CD4-positive, alpha-beta T cell treated with Interleukin-4 for 4 hours (primary cell): ENCODE measurements at regions not wholly inside any gene's neighbourhood (a gene's known extent, or its start where the extent isn't known, plus 50 kb on each side); places are given as distances from the start of the nearest gene placed in this dataset.
"Not testable (repeated sequence)": the region's sequence is repeated elsewhere in the genome, so short reads cannot be mapped to it uniquely, and the experiment has no call there.

ENCODE experiments used
- DNase-seq: peaks from one replicate; pipeline ENCODE4 v3.0.0-alpha.2; 2020

DNA sequence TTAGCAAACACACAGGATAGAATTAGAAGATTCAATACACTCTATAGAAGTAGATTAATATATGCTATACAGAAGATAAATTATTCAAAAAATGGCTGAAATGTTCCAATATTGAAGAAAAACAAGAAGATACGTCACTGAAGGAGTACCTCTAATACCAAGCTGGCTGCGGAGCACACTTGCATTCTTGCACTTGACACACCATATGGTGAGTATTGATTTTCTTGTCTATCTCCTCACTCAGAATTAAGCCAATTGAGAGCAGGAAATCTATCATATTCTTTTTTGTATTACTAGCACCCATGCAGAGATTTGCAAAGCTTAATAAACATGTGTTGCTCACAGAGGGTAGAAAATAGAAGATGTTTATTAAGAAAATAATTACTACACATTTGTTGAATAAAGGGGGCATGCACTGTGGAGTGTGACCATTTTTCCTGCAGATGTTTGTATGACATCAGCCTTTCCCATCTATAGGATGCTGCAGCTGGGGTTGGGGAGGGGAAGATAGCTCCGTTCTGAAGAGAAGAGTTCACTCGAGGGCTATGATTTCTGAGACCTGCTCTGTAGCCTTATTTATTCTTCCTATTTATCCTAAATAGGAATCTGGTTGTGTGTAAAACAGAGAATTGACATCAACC lies 318.1 kb downstream of the HHIPL2 start:
- no peak for DNase-seq

DNA sequence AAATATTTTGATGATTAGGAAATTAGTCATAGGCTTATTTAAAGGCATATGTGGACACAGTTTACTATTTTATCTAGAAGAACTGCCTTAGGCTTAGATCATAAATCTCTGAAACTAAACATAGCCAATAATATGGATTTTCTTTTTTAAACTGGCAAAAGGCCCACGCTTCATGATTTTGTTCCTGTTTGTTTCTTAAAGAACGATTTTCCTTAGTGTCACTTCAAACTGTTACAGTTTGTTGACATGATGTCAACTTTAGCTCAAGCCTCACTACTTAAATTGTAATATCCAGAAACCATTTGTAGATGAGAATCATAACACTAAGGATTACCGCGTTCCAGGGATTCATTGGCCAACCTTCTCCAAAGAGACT lies 322.6 kb downstream of the HHIPL2 start:
- DNase-seq, result no peak

DNA sequence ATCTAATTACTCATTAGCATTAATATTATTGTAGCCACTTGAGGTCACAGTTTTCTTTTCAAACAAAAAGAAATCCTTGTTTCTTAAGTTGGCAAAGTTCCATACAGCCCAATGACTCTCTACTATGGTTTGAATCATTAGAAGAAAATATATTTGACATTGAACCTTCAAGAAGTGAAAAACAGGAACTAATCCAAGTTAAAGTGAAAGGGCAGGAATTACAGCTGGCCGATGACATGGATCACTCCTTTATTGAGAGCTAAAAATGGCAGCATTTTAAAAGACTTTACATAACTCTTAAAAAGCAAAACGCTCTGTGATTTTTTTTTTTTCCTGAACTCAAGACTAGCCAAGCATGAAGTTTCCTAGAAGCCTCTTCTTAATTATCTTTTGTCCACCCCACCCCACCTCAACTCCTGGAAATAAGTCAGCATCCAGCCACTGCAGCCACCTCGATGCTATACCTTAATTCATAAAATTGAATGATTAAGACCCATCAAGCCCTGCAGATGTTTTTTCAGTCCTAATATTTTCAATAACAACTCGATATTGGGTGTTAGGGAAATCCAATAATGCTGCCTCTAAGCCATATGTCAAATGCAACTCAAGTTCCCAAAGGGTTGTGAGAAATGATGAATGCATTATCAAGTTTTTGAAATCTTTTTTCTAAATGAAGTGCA lies 323.1 kb downstream of the HHIPL2 start:
- no peak for DNase-seq

DNA sequence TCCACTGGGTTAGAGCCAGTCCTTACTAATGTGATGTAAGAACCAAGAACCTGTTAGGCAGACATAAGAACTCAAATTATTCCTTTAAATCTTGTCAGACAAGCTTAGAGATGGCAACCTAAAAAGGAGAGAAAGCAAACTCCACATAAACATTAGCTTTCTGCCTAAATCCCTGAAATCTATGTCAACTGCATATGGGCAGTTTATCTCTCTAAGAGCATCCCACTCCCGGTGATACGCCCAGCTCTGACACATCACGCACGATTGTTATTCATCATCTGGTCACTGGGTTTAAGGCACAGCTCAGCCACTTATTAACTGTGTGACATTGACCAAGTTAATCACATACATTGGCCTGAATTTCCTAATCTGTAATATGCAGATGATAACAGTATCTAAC lies 323.7 kb downstream of the HHIPL2 start:
- no peak for DNase-seq

DNA sequence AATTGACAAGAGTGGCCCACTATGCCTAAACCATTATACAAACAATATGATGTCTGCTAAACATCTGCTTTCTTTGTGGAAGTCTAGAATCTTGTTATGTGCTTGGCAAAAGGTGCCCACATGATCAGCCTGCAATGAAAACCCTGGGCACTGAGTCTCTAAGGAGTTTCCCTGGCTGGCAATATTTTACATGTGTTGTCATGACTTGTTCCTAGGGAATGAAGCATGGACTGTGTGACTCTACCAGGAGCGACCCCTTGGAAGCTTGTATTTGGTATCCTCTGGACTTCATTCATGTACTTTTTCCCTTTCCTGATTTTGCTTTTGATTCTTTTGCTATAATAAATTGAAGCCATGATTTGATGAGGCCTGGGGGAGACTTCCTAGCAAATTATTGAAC lies 324.9 kb downstream of the HHIPL2 start:
- no peak for DNase-seq

DNA sequence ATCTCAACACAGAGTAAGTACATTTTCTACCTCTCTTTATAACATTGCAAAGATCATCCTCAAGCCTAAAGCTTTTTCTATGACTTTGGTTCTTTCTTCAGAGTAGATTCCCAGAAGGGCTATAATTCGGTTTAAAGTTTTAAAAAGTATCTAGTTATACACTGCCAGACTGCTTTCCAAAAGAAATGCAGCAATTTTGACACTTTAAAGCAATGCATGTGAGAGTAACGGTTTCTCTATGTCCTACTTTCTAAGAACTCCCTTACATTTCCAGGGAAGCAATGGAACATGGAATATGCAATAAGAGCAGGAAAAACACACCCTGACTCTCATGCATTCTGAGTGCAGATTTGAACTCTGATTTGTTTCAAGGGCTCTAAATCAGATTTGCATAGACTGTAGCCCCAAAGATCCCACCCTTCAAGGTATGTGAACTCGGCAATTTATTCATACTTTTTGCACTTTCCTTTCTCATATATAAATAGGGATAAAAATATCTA lies 331.6 kb downstream of the HHIPL2 start:
- DNase-seq, result no peak

DNA sequence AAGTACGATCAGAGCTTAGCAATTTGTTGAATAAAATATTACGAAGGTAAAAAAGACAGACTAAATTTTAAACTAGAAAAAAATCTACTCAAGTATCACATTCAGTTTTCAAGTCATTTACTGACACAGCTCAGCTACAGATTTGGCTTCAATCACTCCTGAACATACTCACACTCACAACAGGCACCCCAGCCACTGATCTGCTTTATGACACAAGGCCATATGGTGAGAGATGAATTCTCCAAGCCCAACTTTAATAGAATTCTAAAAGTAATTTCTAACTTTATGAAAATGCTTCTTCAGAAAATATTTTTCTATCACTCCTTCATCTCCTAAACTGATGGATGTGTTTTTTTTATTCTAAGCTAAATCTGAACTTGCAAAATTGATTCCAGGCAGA lies 337.1 kb downstream of the HHIPL2 start:
- no peak for DNase-seq

DNA sequence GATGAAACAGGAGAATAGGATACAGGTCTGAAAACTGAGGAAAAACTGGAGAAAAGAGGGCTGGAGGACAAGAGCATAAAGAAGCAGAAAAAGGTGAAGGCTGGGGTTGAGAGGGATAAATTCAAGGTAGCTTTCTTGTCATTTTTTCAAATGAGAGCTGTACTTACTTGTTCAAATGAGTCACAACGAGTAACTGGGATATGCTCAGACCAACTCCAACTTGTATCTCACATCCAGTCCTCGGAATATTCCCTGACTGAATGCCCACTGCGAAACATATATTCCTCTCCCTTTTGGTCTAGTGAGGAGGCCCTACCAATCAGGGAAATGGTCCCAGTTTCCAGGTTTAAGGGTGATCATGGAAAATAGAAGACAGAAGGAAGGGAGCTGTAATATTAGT lies 343.4 kb downstream of the HHIPL2 start:
- DNase-seq, result no peak

DNA sequence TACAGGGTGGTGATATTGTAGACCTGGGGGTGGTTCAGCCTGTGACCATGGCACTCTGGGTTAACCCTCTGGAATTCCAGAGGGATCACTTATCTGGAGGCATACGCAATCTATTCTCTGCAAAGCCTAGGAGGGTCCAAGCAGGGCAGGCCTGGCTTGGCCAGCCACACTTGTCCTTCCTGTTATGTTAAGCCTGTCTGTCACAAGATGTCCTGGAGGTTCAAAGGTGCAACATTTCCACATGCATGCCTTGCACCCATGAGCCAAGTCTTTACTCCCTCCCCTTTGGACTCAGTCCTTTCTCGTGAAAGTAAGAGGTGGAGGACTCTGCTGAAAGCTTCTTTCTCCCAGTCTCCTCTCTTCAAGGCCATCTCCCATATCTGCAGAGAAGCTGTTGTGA lies 345.1 kb downstream of the HHIPL2 start:
- no peak for DNase-seq

DNA sequence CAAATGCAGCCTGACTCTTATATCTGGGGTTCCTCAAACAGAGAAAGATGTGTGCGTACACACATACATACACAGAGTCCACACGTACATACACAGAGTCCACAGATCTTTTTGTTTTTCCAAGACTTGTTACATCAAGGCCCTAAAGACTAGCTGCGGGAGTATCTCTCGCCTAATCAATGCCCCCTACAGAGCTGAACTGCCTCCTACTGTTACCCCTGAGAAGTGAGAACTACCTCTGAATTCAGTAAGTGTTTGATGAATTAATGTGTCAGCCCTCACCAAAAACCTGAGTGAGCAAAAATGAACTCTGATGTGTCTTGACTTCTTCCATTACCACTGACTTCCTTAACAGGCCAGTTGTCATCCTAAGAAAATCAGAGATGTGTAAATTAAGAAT lies 351.2 kb downstream of the HHIPL2 start:
- no peak for DNase-seq

DNA sequence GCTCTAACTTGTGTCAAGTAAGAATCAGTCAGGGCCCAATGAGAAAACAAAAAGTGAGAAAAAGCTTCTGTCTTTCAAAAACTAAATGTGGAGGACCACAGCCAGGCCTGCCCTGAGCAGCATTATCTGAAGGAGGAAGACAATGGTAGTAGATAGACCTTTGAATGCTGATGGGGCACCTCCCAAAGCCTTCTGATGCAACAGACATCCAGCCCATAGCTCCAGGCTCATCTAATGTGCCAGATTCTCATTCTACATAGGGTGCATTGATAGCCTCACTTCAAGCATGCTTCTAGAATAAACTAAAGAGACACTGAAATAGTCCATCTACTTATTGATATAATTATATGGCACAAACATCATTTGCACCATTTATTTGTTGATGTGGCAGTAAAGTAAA lies 351.6 kb downstream of the HHIPL2 start:
- no peak for DNase-seq

DNA sequence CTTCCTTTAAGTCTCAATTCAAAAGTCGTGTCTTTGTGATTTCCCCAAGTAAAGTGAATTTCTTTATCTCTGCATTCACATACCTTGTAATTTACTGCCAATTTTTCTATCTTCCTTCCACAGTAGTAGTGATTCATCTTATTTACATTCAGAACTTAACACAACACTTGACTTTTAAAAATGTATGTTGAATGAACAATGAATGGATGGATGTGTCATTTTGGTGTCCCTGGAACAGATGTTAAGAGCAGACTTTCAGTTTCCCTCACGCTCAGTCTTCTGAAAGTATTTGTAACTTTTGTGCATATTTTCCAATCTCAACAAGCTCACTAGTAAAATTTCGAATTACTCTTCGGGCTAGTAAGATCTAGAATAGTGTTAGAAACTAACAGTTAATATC lies 352.0 kb downstream of the HHIPL2 start:
- no peak for DNase-seq

DNA sequence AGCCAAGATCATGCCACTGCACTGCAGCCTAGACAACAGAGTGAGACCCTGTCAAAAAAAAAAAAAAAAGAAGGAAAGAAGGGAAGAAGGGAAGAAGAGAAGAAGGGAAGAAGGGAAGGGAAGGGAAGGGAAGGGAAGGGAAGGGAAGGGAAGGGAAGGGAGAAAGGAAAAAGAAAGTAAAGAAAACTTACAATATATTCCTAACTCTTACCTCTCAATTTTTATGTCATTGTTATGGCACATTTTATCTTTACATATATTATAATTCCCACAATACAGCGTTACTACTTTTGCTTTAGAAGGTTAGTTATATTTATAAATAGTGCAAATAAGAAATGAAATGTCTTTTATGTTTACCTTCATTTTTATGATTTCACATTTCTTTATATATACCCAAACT lies 358.7 kb downstream of the HHIPL2 start:
- DNase-seq, result no peak

DNA sequence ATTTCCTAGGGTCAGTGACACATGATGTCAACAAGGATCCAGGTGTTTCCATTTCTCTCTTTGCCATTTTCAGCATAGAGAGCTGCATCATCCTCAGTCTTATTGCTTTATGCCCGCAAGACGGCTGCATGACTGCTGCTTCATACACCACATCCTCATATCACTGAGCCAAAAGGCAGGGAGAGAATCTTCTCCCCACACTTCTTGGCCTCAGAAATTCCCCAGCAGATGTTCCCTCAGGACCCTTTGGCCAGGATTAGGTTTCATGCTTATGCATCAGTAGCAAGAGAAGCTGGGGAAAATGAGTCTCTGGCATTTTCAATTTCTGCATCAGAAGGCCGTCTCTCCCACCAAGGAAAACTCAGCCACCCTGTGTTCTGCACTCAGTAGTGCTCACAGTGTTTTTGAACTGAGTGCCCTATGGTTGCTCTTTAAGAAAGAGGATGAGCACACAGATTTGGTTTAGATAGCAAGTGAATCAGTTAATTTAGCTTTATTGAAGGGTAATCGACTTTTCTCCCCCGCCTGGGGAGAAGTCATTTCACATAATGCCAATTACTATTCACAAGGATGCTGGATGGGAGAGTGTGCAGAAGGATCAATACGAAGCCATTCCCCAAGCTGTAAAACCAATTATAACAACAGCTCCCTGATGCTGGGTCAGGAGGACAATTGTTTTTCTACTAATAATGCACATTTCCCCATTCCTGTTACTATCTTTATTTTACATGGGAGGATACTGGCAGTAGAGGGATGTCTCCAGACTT lies 360.2 kb downstream of the HHIPL2 start:
- DNase-seq, result no peak

DNA sequence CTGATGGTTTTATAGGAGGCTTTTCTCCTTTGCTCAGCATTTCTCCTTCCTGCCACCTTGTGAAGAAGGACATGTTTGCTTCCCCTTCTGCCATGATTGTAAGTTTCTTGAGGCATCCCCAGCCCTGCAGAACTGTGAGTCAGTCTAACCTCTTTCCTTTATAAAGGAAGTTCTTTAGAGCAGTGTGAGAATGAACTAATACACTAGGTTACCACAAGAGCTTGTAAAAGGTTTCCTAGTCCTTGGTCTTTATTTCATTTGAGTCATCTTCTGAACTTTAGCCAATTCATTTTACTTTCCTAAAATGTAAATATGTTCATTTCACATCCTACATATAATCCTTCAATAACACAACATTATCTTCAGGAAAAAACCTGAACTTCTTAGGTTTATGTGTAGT lies 365.3 kb downstream of the HHIPL2 start:
- no peak for DNase-seq

DNA sequence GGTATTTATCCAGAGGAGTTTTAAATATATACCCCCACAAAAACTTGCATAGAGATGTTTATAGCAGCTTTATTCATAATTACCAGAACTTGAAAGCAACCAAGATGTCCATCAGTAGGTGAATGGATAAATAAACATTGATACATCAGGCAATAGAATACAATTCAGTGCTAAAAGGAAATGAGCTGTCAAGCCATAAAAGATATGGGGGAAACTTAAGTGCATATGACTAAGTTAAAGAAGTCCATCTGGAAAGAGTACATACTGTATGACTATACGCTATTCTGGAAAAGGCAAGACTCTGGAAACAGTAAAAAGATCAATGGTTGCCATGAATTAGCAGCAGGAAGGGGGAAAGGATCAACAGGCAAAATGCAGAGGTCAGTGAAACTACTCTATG lies 366.7 kb downstream of the HHIPL2 start:
- DNase-seq, result no peak

DNA sequence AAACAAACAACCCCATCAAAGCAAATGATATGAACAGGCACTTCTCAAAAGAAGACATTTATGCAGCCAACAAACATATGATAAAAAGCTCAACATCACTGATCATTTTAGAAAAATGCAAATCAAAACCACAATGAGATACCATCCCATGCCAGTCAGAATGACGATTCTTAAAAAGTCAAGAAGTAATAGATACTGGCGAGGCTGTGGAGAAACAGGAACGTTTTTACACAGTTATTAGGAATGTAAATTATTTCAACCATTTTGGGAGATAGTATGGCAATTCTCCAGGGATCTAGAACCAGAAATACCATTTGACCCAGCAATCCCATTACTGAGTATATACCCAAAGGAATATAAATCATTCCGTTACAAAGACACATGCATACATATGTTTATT lies 370.4 kb downstream of the HHIPL2 start:
- DNase-seq, result not testable (repeated sequence)

DNA sequence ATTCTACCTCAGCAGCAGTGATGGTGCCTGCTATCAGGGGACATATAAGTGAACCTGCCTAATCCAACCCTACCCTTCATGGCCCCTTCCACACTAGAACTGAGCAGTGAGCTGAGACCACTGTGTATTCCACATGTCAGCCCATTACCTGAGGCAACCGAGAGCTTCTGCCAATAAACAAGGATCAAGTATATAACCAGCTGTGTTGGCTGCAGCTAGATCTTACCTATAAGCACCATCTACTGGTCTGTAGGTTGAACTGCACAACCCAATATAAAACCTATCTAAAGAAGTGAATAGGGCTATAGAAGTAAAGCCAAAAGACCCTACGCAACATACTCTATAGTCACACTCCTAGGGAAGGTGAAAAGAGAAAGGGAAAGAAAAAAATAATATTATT lies 376.9 kb downstream of the HHIPL2 start:
- no peak for DNase-seq

DNA sequence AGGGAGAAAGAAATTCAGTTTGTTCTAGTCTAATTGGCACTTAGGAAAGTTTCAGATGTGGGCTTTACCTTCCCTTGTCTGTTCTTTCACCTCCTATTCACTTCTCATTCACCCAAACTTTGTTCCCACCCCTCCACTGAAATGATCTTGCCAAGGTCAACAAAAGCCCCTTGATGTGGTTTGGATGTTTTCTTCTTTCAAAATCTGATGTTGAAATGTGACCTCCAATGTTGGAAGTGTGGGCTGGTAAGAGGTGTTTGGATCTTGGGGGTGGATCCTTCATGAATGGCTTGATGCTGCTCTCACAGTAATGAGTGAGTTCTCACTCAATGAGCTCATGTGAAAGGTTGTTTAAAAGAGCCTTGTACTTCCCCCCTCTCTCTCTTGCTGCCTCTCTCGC lies 379.3 kb downstream of the HHIPL2 start:
- no peak for DNase-seq

DNA sequence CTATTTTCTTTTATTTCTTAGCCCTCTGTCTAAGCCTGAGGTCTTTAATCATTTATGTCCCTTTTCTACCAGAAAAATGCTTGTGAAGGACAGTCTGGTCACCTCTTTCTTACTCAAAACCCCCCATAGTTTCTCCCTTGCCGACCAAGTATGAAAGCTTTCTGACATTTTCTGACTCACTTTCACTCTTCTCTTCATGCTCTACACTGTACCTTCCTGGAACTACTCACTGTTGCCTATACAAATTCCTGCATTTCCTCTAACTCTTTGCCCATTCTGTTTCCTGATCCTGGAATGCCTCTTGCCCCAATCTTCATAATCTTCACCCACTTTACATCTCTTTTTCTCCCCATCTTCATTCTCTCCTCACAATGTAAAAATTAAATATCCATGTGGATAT lies 380.0 kb downstream of the HHIPL2 start:
- no peak for DNase-seq

DNA sequence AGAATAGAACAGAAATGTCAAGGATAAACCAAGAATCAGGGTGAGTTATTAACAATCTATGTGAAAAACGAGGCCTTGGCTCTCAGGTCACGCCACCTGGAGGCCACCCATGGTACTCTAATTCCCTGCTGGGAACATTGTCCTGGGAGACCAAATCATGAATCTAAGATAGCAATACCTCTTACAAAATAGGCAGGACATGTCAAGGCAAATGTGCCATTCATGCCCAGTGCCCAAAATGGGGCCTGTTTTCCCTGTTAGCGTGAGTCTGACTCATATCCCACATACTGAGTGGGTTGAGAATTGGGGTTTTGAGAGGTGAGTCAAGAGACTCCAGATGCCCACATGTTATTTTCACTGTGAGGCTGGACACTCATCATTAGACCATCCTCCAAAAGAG lies 380.8 kb downstream of the HHIPL2 start:
- DNase-seq, result no peak

DNA sequence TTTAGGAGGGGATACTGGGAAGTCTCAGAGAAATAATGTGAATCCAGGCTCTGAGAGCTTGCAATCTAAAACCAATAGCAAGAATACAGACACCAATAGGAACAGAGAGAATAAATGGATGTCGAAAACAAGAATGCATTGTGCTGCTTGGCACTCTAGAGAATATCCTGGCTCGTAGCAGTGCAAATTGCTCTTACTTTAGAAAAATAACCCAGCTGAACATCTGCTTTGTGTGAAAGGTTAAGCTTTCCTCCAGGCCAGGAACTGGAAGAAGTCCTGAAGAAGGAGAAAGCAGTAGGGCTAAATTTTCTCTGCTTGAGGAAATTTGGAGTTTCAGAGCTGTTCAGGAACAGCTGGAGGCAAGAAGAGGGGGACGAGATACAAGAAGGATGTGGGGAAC lies 382.3 kb downstream of the HHIPL2 start:
- no peak for DNase-seq

DNA sequence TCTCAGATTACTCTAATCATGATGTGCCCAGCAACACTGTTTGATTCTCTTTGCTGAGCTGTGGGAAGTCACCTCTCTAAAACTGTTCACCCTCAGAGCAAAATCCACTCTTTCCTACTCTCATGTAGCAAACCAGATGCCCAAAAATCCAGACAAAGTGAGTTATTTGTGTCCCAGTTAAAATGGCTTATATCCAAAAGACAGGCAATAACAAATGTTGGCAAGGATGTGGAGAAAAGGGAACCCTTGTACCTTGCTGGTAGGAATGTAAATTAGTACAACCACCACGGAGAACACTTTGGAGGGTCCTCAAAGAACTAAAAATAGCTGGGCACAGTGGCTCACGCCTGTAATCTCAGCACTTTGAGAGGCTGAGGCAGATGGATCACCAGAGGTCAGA lies 384.0 kb downstream of the HHIPL2 start:
- DNase-seq, result no peak

DNA sequence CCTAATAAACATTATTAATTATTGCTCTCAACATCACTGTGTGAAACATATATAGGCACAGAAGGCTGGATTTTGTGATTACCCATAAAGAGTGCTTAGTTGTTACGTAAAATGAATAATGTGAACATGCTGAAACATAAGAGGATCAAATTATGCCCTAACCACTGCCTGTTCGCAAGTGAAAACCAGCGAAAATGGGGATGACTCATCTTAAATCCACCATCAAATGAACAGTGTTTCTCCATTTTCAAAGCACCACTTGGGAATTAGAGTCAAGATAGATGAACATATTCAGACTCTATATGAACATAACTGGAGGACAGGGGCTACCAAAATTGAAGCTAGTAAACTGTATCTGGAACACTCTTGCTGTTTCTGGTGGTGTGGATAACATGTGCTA lies 386.2 kb downstream of the HHIPL2 start:
- DNase-seq, result no peak
